GM23248 (cell line): ENCODE measurements at regions not wholly inside any gene's neighbourhood (a gene's known extent, or its start where the extent isn't known, plus 50 kb on each side); places are given as distances from the start of the nearest gene placed in this dataset.

Experiments used
- DNase-seq: peaks from one replicate; pipeline ENCODE4 v3.0.0-alpha.2; 2015
- H2AFZ ChIP-seq: fragments of 200-600 bp; sonication (generic); 2 replicates; pipeline ENCODE4 v1.6.1; 2016; ENCODE audit warnings: antibody characterized with exemption
- H3F3A ChIP-seq: fragments of 200-600 bp; sonication (generic); 2 replicates; pipeline ENCODE4 v1.6.1; 2016; ENCODE audit warnings: mild to moderate bottlenecking, antibody characterized with exemption, mixed run types; ENCODE audit not compliant: insufficient read depth
- H3K27ac ChIP-seq: fragments of 200-600 bp; sonication (generic); 2 replicates; pipeline ENCODE4 v1.5.1; 2016; ENCODE audit warnings: mild to moderate bottlenecking
- H3K27me3 ChIP-seq: fragments of 200-600 bp; sonication (generic); replicated peaks from 2 replicates; pipeline ENCODE4 v1.6.1; 2016; ENCODE audit warnings: mild to moderate bottlenecking; ENCODE audit not compliant: insufficient read depth
- H3K36me3 ChIP-seq: fragments of 200-600 bp; sonication (generic); 2 replicates; pipeline ENCODE4 v1.6.1; 2016; ENCODE audit warnings: low read depth, mild to moderate bottlenecking
- H3K4me1 ChIP-seq: fragments of 200-600 bp; sonication (generic); 2 replicates; pipeline ENCODE4 v1.6.1; 2016; ENCODE audit warnings: mild to moderate bottlenecking; ENCODE audit not compliant: insufficient read depth
- H3K4me2 ChIP-seq: fragments of 200-600 bp; sonication (generic); one replicate; pipeline ENCODE4 v1.6.1; 2016; ENCODE audit warnings: mild to moderate bottlenecking; ENCODE audit not compliant: unreplicated experiment
- H3K4me3 ChIP-seq: fragments of 200-600 bp; sonication (generic); 2 replicates; pipeline ENCODE4 v1.5.1; 2016; ENCODE audit warnings: mild to moderate bottlenecking
- H3K79me2 ChIP-seq: fragments of 200-600 bp; sonication (generic); 2 replicates; pipeline ENCODE4 v1.6.1; 2016; ENCODE audit warnings: mild to moderate bottlenecking; ENCODE audit not compliant: insufficient read depth
- H3K9ac ChIP-seq: fragments of 200-600 bp; sonication (generic); 2 replicates; pipeline ENCODE4 v1.6.1; 2016; ENCODE audit warnings: mild to moderate bottlenecking
- H3K9me2 ChIP-seq: fragments of 200-600 bp; sonication (generic); 2 replicates; pipeline ENCODE4 v1.6.1; 2016; ENCODE audit warnings: mixed run types, mild to moderate bottlenecking, moderate library complexity; ENCODE audit not compliant: insufficient read depth
- H3K9me3 ChIP-seq: fragments of 200-600 bp; sonication (generic); one replicate; pipeline ENCODE4 v1.6.1; 2017; ENCODE audit warnings: low read depth
- H4K20me1 ChIP-seq: fragments of 200-600 bp; sonication (generic); 2 replicates; pipeline ENCODE4 v1.6.0; 2016; ENCODE audit not compliant: insufficient read depth
- EZH2 ChIP-seq: fragments of 200-600 bp; sonication (generic); IDR thresholded peaks from 2 replicates; pipeline ENCODE4 v1.6.1; 2018; ENCODE audit warnings: antibody characterized with exemption, mild to moderate bottlenecking; ENCODE audit not compliant: insufficient read depth, poor library complexity, severe bottlenecking
- EZH2phosphoT487 ChIP-seq: fragments of 200-600 bp; sonication (generic); IDR thresholded peaks from 2 replicates; pipeline ENCODE4 v1.6.1; 2018; ENCODE audit warnings: antibody characterized with exemption, moderate library complexity, mild to moderate bottlenecking, low read depth; ENCODE audit not compliant: insufficient read depth
- WGBS, 2 experiments: methylation state at CpG; one replicate each; pipeline ENCODE4 v1.1.6; 2015 to 2017; ENCODE audit warnings: low lambda C conversion rate in 2 of 2, low coverage in 1 of 2; ENCODE audit errors: missing lambda C conversion rate in 2 of 2; 5-methylcytosine and 5-hydroxymethylcytosine counted together
- in situ Hi-C: fragments of 300-500 bp; cut with MboI; formaldehyde crosslinking; loops from 2 replicates; pipeline ENCODE4 v1.15.0; 2020

- Histone ChIP-seq H3K27ac (no peak overlapping the region), H3K36me3 (no peaks in the 10 kb centered on the region), H3K4me2 (no peak overlapping the region), H3K4me1 (no peaks in the 10 kb centered on the region), H3K9me3 (no peaks in the 10 kb centered on the region), H2AFZ (no peak overlapping the region), H3K9ac (no peak overlapping the region), H3K4me3 (no peak overlapping the region), H3K27me3 (peaks cover 44% of the 10 kb centered on the region), H3F3A (no peaks in the 10 kb centered on the region), H3K79me2 (no peaks in the 10 kb centered on the region), H4K20me1 (no peaks in the 10 kb centered on the region), H3K9me2 (no peaks in the 10 kb centered on the region)
- no peak for TF ChIP-seq EZH2
- TF ChIP-seq EZH2phosphoT487, result no peak
- 53 to 69% methylated on average over 3 of the region's 3 CpGs for WGBS, 2 experiments
- in situ Hi-C loops, result no loop called here
- peak; percentile 4 for DNase-seq
Observed at GRCh38 chr14:53663709-53664108, 292.9 kb downstream of the BMP4 start.

GRCh38 chr14:53655080-53655785 is 301.4 kb downstream of the BMP4 start:
- TF ChIP-seq EZH2phosphoT487, result no peak
- no peak for TF ChIP-seq EZH2
- H3K4me1 ChIP-seq, result no peaks in the 10 kb centered on the region
- no peaks in the 10 kb centered on the region for H3K36me3 ChIP-seq
- no peak overlapping the region for H3K27ac ChIP-seq
- H3K27me3 ChIP-seq, result peaks cover 23% of the 10 kb centered on the region
- in situ Hi-C loops, result no loop called here
- no peak overlapping the region for H3K4me3 ChIP-seq
- no peaks in the 10 kb centered on the region for H3F3A ChIP-seq
- H2AFZ ChIP-seq, result no peak overlapping the region
- WGBS, 2 experiments, result 52 to 55% methylated on average over 3 of the region's 3 CpGs
- H3K9me3 ChIP-seq, result no peaks in the 10 kb centered on the region
- no peak overlapping the region for H3K4me2 ChIP-seq
- H3K9me2 ChIP-seq, result no peaks in the 10 kb centered on the region
- H3K79me2 ChIP-seq, result no peaks in the 10 kb centered on the region
- no peaks in the 10 kb centered on the region for H4K20me1 ChIP-seq
- H3K9ac ChIP-seq, result no peak overlapping the region
- DNase-seq, result no peak

- no peaks in the 10 kb centered on the region for H3K9me3 ChIP-seq
- no peak overlapping the region for H3K9ac ChIP-seq
- in situ Hi-C loops, result no loop called here
- DNase-seq, result no peak
- no peaks in the 10 kb centered on the region for H3K79me2 ChIP-seq
- H3K27me3 ChIP-seq, result no peaks in the 10 kb centered on the region; the same call in 1 of the 2 replicates
- H4K20me1 ChIP-seq, result no peaks in the 10 kb centered on the region
- no peak overlapping the region for H2AFZ ChIP-seq
- no peaks in the 10 kb centered on the region for H3K9me2 ChIP-seq
- no peak overlapping the region for H3K4me3 ChIP-seq
- no peaks in the 10 kb centered on the region for H3K36me3 ChIP-seq
- no peaks in the 10 kb centered on the region for H3K4me1 ChIP-seq
- no peak overlapping the region for H3K4me2 ChIP-seq
- no peak overlapping the region for H3K27ac ChIP-seq
- no peaks in the 10 kb centered on the region for H3F3A ChIP-seq
- 61 to 71% methylated on average over 1 of the region's 1 CpG for WGBS, 2 experiments
- TF ChIP-seq EZH2 (no peak), EZH2phosphoT487 (no peak)
Observed at GRCh38 chr14:53652068-53652467, 304.6 kb downstream of the BMP4 start.

- Histone ChIP-seq H4K20me1 (no peaks in the 10 kb centered on the region), H3K9ac (no peak overlapping the region), H3F3A (no peaks in the 10 kb centered on the region), H3K36me3 (no peaks in the 10 kb centered on the region), H3K4me1 (no peaks in the 10 kb centered on the region), H3K4me3 (no peak overlapping the region), H3K27me3 (no peaks in the 10 kb centered on the region; the same call in 1 of the 2 replicates), H3K9me2 (no peaks in the 10 kb centered on the region), H3K4me2 (no peak overlapping the region), H3K79me2 (no peaks in the 10 kb centered on the region), H3K27ac (no peak overlapping the region), H3K9me3 (no peaks in the 10 kb centered on the region), H2AFZ (no peak overlapping the region)
- no peak for TF ChIP-seq EZH2
- TF ChIP-seq EZH2phosphoT487, result no peak
- in situ Hi-C loops, result no loop called here
- no peak for DNase-seq
- whole genome bisulfite sequencing, 2 experiments, result 42 to 44% methylated on average over 3 of the region's 3 CpGs
Observed at GRCh38 chr14:53651096-53651740, 305.4 kb downstream of the BMP4 start.

GRCh38 chr14:53646925-53647324 is 309.7 kb downstream of the BMP4 start:
- H3K27me3 ChIP-seq, result peaks cover under 1% of the 10 kb centered on the region; the same call in 1 of the 2 replicates
- no peaks in the 10 kb centered on the region for H3F3A ChIP-seq
- no peak overlapping the region for H3K27ac ChIP-seq
- no peaks in the 10 kb centered on the region for H4K20me1 ChIP-seq
- H3K9me3 ChIP-seq, result no peaks in the 10 kb centered on the region
- no peak overlapping the region for H3K4me3 ChIP-seq
- DNase-seq, result no peak
- TF ChIP-seq EZH2phosphoT487 (no peak), EZH2 (no peak)
- H3K9ac ChIP-seq, result no peak overlapping the region
- H3K4me1 ChIP-seq, result no peaks in the 10 kb centered on the region
- no peak overlapping the region for H3K4me2 ChIP-seq
- in situ Hi-C loops, result no loop called here
- H3K79me2 ChIP-seq, result no peaks in the 10 kb centered on the region
- H3K36me3 ChIP-seq, result no peaks in the 10 kb centered on the region
- no peak overlapping the region for H2AFZ ChIP-seq
- no peaks in the 10 kb centered on the region for H3K9me2 ChIP-seq
